GM10266 (cell line): ENCODE measurements at regions not wholly inside any gene's neighbourhood (a gene's known extent, or its start where the extent isn't known, plus 50 kb on each side); places are given as distances from the start of the nearest gene placed in this dataset.

ENCODE experiments used
- DNase-seq: peaks from one replicate; pipeline ENCODE4 v3.0.0; 2012; ENCODE audit errors: extremely low spot score
- CTCF ChIP-seq: IDR thresholded peaks from 2 replicates; pipeline ENCODE4 v1.5.1; 2012; ENCODE audit warnings: mild to moderate bottlenecking, low read depth; ENCODE audit not compliant: control insufficient read depth, insufficient read depth; ENCODE audit errors: missing control alignments

- no peak for TF ChIP-seq CTCF
- DNase-seq: no peak
Measured at GRCh38 chr10:123375738-123376137, 221.5 kb downstream of the BUB3 start.

GRCh38 chr10:123377883-123378282, 223.7 kb downstream of the BUB3 start:
- DNase-seq: no peak
- TF ChIP-seq CTCF: no peak

- no peak for TF ChIP-seq CTCF
- DNase-seq: no peak
Measured at GRCh38 chr10:123378302-123378701, 224.1 kb downstream of the BUB3 start.

- no peak for TF ChIP-seq CTCF
- DNase-seq: no peak
Measured at GRCh38 chr10:123379156-123379555, 225.0 kb downstream of the BUB3 start.

- peak; percentile 21 for TF ChIP-seq CTCF
- no peak for DNase-seq
Measured at GRCh38 chr10:123380491-123381085, 226.4 kb downstream of the BUB3 start.

- DNase-seq: no peak
- TF ChIP-seq CTCF: no peak
Measured at GRCh38 chr10:123381224-123381623, 227.0 kb downstream of the BUB3 start.

GRCh38 chr10:123382491-123382890, 228.3 kb downstream of the BUB3 start:
- no peak for TF ChIP-seq CTCF
- DNase-seq: no peak
